Hepatocyte (in vitro differentiated cells): ENCODE measurements at regions not wholly inside any gene's neighbourhood (a gene's known extent, or its start where the extent isn't known, plus 50 kb on each side); places are given as distances from the start of the nearest gene placed in this dataset.

Experiments used
- CTCF ChIP-seq: fragments of 200-600 bp; sonication (generic); IDR thresholded peaks from 2 replicates; pipeline ENCODE4 v1.5.1; 2016; ENCODE audit warnings: antibody characterized with exemption, mild to moderate bottlenecking; ENCODE audit not compliant: poor library complexity
- EZH2 ChIP-seq: fragments of 200-600 bp; sonication (generic); IDR thresholded peaks from 2 replicates; pipeline ENCODE4 v1.6.1; 2016; ENCODE audit warnings: antibody characterized with exemption, mild to moderate bottlenecking, borderline replicate concordance
- EZH2phosphoT487 ChIP-seq: fragments of 200-600 bp; sonication (generic); IDR thresholded peaks from one replicate; pipeline ENCODE4 v1.6.1; 2018; ENCODE audit warnings: antibody characterized with exemption, mild to moderate bottlenecking, low read depth, moderate library complexity; ENCODE audit not compliant: unreplicated experiment, severe bottlenecking

GRCh38 chr20:58137651-58138265 is 90.7 kb downstream of the ANKRD60 start:
- TF ChIP-seq CTCF (no peak), EZH2phosphoT487 (no peak), EZH2 (no peak)
